HG02642 (cell line): ENCODE measurements at regions not wholly inside any gene's neighbourhood (a gene's known extent, or its start where the extent isn't known, plus 50 kb on each side); places are given as distances from the start of the nearest gene placed in this dataset.
A peak's percentile ranks its signal among the peaks of the same experiment; 100 is the strongest.
"Not testable (repeated sequence)": the region's sequence is repeated elsewhere in the genome, so short reads cannot be mapped to it uniquely, and the experiment has no call there.

Source experiments
- ATAC-seq: cut with Tn5 transposase; IDR thresholded peaks from one replicate; pipeline ENCODE4 v1.9.1; 2021; ENCODE audit warnings: mild to moderate bottlenecking; ENCODE audit not compliant: unreplicated experiment, poor library complexity

GRCh38 chr3:28575746-28576613 lies 227.4 kb upstream of the AZI2 start:
- ATAC-seq = no peak

DNA sequence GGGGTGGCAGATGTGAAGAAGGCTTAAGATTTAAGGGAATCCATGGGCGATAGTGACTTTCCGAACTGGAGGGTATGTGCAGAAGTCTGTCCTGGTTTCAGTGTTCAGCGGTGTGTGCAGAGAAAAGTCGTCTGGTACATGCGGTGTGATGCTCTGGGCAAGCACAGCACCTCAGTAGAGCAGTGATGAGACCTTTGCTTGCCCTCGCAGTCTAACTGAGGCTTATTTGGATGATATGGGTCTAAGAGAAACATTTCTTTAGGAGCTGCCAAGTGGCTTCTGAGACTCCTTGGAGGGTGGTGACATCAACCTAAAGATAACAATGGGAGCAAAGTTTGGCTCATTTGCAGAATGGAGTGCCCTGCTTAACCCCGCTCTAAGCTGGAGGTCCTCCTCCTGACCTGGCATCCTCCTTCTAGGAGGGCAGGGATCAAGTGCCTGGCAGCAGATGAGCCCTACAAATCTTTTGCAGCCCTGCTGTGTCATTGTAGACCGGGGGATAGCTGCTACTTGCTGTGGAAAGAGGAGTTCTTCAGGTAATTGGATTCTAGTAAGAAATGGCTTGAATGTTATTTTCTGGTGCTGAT lies 228.1 kb upstream of the AZI2 start:
- no peak for ATAC-seq

- no peak for ATAC-seq
These were observed 229.4 kb upstream of the AZI2 start for GRCh38 chr3:28577941-28578500.

GRCh38 chr3:28586325-28586724 lies 237.7 kb upstream of the AZI2 start:
- ATAC-seq = peak; percentile 58

GRCh38 chr3:28587723-28588122 lies 239.1 kb upstream of the AZI2 start:
- no peak for ATAC-seq

DNA sequence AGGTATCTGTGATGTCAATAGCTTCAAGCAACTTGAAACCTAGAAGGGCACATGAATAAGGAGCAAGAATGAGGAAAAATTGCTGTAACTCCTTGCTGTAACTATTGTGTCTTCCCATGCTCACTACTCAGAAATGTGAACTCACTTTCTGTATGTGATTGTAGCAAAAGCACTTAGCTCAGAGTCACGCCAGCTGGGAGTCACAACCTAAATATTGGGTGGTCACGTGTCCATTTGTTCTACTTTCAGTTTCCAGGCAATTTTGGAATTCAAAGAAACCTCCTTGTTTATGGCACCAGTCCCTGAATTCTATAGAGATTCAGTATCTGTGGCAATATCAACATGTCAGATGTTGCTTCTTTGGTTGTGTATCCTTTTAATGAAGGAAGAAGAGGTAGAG lies 241.6 kb upstream of the AZI2 start:
- ATAC-seq = no peak

- no peak for ATAC-seq
These were observed 242.2 kb upstream of the AZI2 start for GRCh38 chr3:28590860-28591259.

GRCh38 chr3:28595372-28595771 lies 246.7 kb upstream of the AZI2 start:
- ATAC-seq = no peak

DNA sequence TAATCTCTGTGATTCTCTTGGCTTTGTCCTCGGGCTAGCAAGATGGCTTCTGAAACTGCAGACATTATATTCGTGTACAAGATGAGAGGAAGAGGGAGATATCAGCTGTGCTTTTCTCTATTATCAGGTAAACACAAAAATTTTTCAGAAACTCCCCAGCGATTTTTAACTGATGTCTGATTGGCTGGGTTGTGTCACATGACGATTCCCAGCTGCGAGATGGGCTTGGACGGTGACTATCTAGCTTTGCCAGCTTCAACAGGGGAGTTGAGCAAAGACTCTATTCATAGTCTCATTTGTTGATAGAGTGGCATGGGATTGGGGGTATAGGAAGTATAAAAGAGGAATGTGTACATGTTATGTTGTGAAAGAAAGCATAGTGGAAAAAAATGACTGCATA lies 248.8 kb upstream of the AZI2 start:
- ATAC-seq = no peak

GRCh38 chr3:28598165-28598564 lies 249.5 kb upstream of the AZI2 start:
- ATAC-seq = no peak

GRCh38 chr3:28601291-28601690 lies 252.7 kb upstream of the AZI2 start:
- no peak for ATAC-seq

DNA sequence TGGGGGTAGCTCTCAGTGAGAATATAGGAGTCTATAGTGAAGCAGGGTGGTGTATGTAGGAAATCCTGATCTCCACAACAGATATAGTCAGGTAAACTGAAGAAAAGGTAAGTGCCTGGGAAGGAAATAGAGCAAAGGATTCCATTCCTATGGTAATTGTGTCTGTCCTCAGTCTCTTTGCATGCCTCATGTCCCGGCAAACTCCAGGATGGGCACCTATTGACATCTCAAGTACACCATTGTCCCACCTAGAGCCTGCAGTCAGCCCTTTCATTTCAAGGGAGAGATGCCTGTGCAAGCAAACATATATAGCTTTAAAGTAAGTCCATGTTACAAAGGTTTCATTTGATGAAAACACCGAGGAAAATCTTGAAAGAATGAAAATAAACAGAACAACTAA lies 257.7 kb upstream of the AZI2 start:
- no peak for ATAC-seq

- ATAC-seq = no peak
These were observed 263.6 kb upstream of the AZI2 start for GRCh38 chr3:28612232-28612631.

DNA sequence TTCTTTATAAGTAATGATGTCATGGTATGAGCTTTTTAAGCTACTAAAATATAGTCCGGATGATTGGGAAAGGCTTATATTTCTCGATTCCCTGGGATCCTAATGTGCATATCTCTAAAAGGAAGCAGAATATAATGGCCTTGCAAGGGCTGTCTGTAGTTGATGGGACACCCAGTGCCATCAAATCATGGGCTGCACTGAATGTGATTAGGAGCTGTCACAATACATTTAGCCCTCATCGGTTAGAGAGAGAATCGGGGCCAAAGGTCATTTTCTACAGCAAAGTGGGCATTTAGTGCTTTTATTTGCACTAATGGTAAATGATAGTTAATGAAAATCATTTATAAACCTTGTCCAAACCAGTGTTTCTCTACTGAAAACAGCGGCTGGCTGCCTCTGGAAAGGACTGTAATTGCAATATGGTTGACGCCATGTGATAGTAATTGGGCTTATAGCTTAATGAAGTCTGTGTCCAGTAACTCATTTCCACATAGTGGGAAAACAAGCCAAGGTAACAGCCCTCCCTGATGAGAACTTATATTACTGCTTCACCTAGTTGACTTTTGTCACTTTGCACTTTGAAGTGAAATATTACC lies 265.0 kb upstream of the AZI2 start:
- ATAC-seq = no peak

- ATAC-seq = no peak
These were observed 266.4 kb upstream of the AZI2 start for GRCh38 chr3:28615071-28615470.

DNA sequence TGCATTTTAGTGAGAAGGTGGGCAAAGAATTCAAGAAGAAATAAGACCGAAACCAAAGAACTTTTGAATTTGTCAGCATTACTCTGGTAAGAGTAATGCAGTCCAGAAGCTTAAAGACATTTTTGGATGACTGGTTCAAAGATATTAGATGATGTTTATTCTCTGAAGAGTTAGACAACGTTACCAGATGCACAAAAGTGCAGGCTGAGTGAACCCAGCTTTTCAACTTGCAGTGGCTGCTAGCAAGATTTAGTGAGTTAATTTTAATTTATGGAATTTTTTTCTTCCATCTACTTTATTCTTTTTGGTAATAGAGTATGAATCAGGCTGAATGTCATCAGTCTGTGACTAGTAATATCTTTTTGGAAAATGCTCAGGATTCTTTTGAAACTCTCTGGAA lies 267.3 kb upstream of the AZI2 start:
- no peak for ATAC-seq

GRCh38 chr3:28617821-28618220 lies 269.2 kb upstream of the AZI2 start:
- no peak for ATAC-seq

- no peak for ATAC-seq
These were observed 274.5 kb upstream of the AZI2 start for GRCh38 chr3:28623106-28623505.

DNA sequence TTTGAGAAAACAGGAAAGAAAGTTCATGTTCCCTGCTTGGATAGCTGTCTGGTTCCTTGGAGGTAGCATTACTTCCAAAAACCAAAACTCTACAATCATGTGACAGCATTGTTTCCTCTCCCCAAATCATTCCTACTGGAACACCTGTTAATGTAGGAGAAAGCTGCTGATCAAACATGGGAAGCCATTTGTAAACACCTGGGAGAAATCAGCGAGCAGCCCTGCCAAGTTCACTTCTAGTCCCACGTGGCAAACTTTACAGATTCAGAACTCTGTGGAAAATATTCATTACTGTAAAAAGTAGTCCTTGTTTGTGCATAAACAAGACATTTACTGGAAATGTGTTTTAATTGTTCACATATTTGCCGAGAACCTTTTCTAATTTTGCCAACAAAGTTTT lies 275.5 kb upstream of the AZI2 start:
- ATAC-seq = no peak

- ATAC-seq = not testable (repeated sequence)
These were observed 279.2 kb upstream of the AZI2 start for GRCh38 chr3:28627843-28628242.

DNA sequence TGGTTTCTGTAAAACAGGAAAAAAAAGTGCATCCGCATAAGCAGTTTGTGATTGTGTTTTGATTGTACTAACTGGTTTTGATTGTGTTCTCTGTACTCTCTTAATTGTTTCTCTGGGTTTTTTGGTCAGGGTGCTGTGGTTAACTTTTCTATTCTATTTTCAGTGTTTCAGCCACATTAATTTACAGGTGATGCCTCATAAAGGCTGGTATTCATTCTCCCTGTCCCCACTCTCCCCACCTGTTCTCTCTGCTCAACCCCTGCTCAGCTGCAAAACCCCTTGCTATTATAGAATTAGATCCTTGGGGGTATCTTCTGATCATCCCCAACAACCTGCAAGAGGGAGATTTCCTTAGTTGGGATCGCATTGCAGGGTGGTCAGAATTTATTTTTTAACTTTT lies 285.4 kb upstream of the AZI2 start:
- ATAC-seq = no peak
